Mononuclear cell (primary cell): ENCODE measurements at regions not wholly inside any gene's neighbourhood (a gene's known extent, or its start where the extent isn't known, plus 50 kb on each side); places are given as distances from the start of the nearest gene placed in this dataset.

Experiments
- H3K27me3 ChIP-seq: 2 replicates; pipeline ENCODE4 v1.6.0; 2011; ENCODE audit warnings: low read length, control low read depth; ENCODE audit not compliant: insufficient read depth
- H3K4me1 ChIP-seq: 2 replicates; pipeline ENCODE4 v1.5.1; 2011; ENCODE audit warnings: mild to moderate bottlenecking, low read length, control low read depth; ENCODE audit not compliant: insufficient read depth
- H3K4me3 ChIP-seq: 2 replicates; pipeline ENCODE4 v1.5.1; 2011; ENCODE audit warnings: mild to moderate bottlenecking, low read length, moderate library complexity
- H3K9me3 ChIP-seq: 2 replicates; pipeline ENCODE4 v1.5.1; 2011; ENCODE audit warnings: low read depth, mild to moderate bottlenecking, control low read depth, low read length

- Histone ChIP-seq H3K4me1 (no peaks in the 10 kb centered on the region), H3K9me3 (peaks cover 23% of the 10 kb centered on the region), H3K4me3 (no peak overlapping the region), H3K27me3 (no peaks in the 10 kb centered on the region)
These were observed 104.7 kb upstream of the IL6 start for GRCh38 chr7:22622116-22622785.

GRCh38 chr7:22618528-22618927 is 108.5 kb upstream of the IL6 start:
- Histone ChIP-seq H3K4me1 (no peaks in the 10 kb centered on the region), H3K4me3 (no peak overlapping the region), H3K27me3 (no peaks in the 10 kb centered on the region)

GRCh38 chr7:22617166-22617565 is 109.8 kb upstream of the IL6 start:
- Histone ChIP-seq H3K27me3 (no peaks in the 10 kb centered on the region), H3K4me1 (no peaks in the 10 kb centered on the region), H3K4me3 (no peak overlapping the region), H3K9me3 (peaks cover 25% of the 10 kb centered on the region)

More at GRCh38 chr7:22618528-22618927, 108.5 kb upstream of the IL6 start:
- H3K9me3 ChIP-seq, result peaks cover 25% of the 10 kb centered on the region

GRCh38 chr7:22613496-22613895 is 113.5 kb upstream of the IL6 start:
- H3K27me3 ChIP-seq, result peaks cover 2% of the 10 kb centered on the region
- H3K9me3 ChIP-seq, result peaks cover 15% of the 10 kb centered on the region

GRCh38 chr7:22612776-22613175 is 112.8 kb upstream of the STEAP1B start:
- no peaks in the 10 kb centered on the region for H3K4me1 ChIP-seq
- H3K27me3 ChIP-seq, result peaks cover 2% of the 10 kb centered on the region
- no peak overlapping the region for H3K4me3 ChIP-seq
- H3K9me3 ChIP-seq, result peaks cover 8% of the 10 kb centered on the region

More at GRCh38 chr7:22613496-22613895, 113.5 kb upstream of the IL6 start:
- Histone ChIP-seq H3K4me3 (no peak overlapping the region), H3K4me1 (no peaks in the 10 kb centered on the region)

GRCh38 chr7:22611758-22612079 is 111.7 kb upstream of the STEAP1B start:
- Histone ChIP-seq H3K9me3 (no peaks in the 10 kb centered on the region), H3K4me3 (no peak overlapping the region), H3K4me1 (no peaks in the 10 kb centered on the region), H3K27me3 (peaks cover 2% of the 10 kb centered on the region)

- Histone ChIP-seq H3K4me3 (no peak overlapping the region), H3K27me3 (peaks cover 2% of the 10 kb centered on the region), H3K4me1 (no peaks in the 10 kb centered on the region), H3K9me3 (no peaks in the 10 kb centered on the region)
These were observed 111.2 kb upstream of the STEAP1B start for GRCh38 chr7:22610951-22611757.

GRCh38 chr7:22610263-22610662 is 110.3 kb upstream of the STEAP1B start:
- Histone ChIP-seq H3K4me1 (no peaks in the 10 kb centered on the region), H3K9me3 (no peaks in the 10 kb centered on the region), H3K27me3 (peaks cover 2% of the 10 kb centered on the region), H3K4me3 (no peak overlapping the region)

GRCh38 chr7:22607180-22607579 is 107.2 kb upstream of the STEAP1B start:
- no peaks in the 10 kb centered on the region for H3K4me1 ChIP-seq
- no peaks in the 10 kb centered on the region for H3K9me3 ChIP-seq
- H3K4me3 ChIP-seq, result no peak overlapping the region
- peaks cover 2% of the 10 kb centered on the region for H3K27me3 ChIP-seq

- Histone ChIP-seq H3K9me3 (no peaks in the 10 kb centered on the region), H3K27me3 (peaks cover 2% of the 10 kb centered on the region)
These were observed 104.3 kb upstream of the STEAP1B start for GRCh38 chr7:22604246-22604645.

GRCh38 chr7:22601812-22602565 is 102.0 kb upstream of the STEAP1B start:
- H3K27me3 ChIP-seq, result no peaks in the 10 kb centered on the region
- no peaks in the 10 kb centered on the region for H3K9me3 ChIP-seq
- peaks cover 5% of the 10 kb centered on the region for H3K4me1 ChIP-seq
- no peak overlapping the region for H3K4me3 ChIP-seq

More at GRCh38 chr7:22604246-22604645, 104.3 kb upstream of the STEAP1B start:
- Histone ChIP-seq H3K4me3 (no peak overlapping the region), H3K4me1 (peaks cover 5% of the 10 kb centered on the region)

- no peaks in the 10 kb centered on the region for H3K27me3 ChIP-seq
- no peaks in the 10 kb centered on the region for H3K9me3 ChIP-seq
- H3K4me3 ChIP-seq, result no peak overlapping the region
- H3K4me1 ChIP-seq, result peaks cover 5% of the 10 kb centered on the region
These were observed 101.4 kb upstream of the STEAP1B start for GRCh38 chr7:22601408-22601807.

- Histone ChIP-seq H3K27me3 (no peaks in the 10 kb centered on the region), H3K4me3 (no peak overlapping the region), H3K4me1 (peaks cover 5% of the 10 kb centered on the region), H3K9me3 (no peaks in the 10 kb centered on the region)
These were observed 101.0 kb upstream of the STEAP1B start for GRCh38 chr7:22601003-22601402.

- no peaks in the 10 kb centered on the region for H3K27me3 ChIP-seq
- H3K4me1 ChIP-seq, result peaks cover 5% of the 10 kb centered on the region
These were observed 98.4 kb upstream of the STEAP1B start for GRCh38 chr7:22598318-22598920.

GRCh38 chr7:22597844-22598243 is 97.9 kb upstream of the STEAP1B start:
- no peaks in the 10 kb centered on the region for H3K9me3 ChIP-seq
- peaks cover 5% of the 10 kb centered on the region for H3K4me1 ChIP-seq
- H3K4me3 ChIP-seq, result no peak overlapping the region
- H3K27me3 ChIP-seq, result no peaks in the 10 kb centered on the region

More at GRCh38 chr7:22598318-22598920, 98.4 kb upstream of the STEAP1B start:
- no peaks in the 10 kb centered on the region for H3K9me3 ChIP-seq
- H3K4me3 ChIP-seq, result no peak overlapping the region
